Osteocyte (in vitro differentiated cells): ENCODE measurements at regions not wholly inside any gene's neighbourhood (a gene's known extent, or its start where the extent isn't known, plus 50 kb on each side); places are given as distances from the start of the nearest gene placed in this dataset.

ENCODE experiments used
- DNase-seq: peaks from one replicate; pipeline ENCODE4 v3.0.0; 2021; ENCODE audit warnings: mixed read lengths; ENCODE audit not compliant: unreplicated experiment; ENCODE audit errors: extremely low spot score
- H3K27ac Mint-ChIP-seq: one replicate; pipeline ENCODE4 v1.8.0; 2021; ENCODE audit warnings: mild to moderate bottlenecking, mixed read lengths; ENCODE audit not compliant: unreplicated experiment
- H3K27me3 Mint-ChIP-seq: one replicate; pipeline ENCODE4 v1.8.0; 2021; ENCODE audit warnings: mixed read lengths; ENCODE audit not compliant: unreplicated experiment
- H3K36me3 Mint-ChIP-seq: one replicate; pipeline ENCODE4 v1.8.0; 2021; ENCODE audit warnings: mixed read lengths; ENCODE audit not compliant: unreplicated experiment
- H3K4me1 Mint-ChIP-seq: one replicate; pipeline ENCODE4 v1.8.0; 2021; ENCODE audit warnings: mixed read lengths; ENCODE audit not compliant: unreplicated experiment
- H3K4me3 Mint-ChIP-seq: one replicate; pipeline ENCODE4 v1.8.0; 2021; ENCODE audit warnings: mild to moderate bottlenecking, moderate library complexity, mixed read lengths; ENCODE audit not compliant: unreplicated experiment
- H3K9me3 Mint-ChIP-seq: one replicate; pipeline ENCODE4 v1.8.0; 2021; ENCODE audit warnings: mixed read lengths; ENCODE audit not compliant: unreplicated experiment
- TF ChIP-seq, protein P1 (sequence below): fragments of 200-600 bp; sonication (generic); IDR thresholded peaks from 2 replicates; pipeline ENCODE4 v1.5.0; 2021; ENCODE audit warnings: antibody characterized with exemption, mild to moderate bottlenecking, moderate library complexity

DNA sequence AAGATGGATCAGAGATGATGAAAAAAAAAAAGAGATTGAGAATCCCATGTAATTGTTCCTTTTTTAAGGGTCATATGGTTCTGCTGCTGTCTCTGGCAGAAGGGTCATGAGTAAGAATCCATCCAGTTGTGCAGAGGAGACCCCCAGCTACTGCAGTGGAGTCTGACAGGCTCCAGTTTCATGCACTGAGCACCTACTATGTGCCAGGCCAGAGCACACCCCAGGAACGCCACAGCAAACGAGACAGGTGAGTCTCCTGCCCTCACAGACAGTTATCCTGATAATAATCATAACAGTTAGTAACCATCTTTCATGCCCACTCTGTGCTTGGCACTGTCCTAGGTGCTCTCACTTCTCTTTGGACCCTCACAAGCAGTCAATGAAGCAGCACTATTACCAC lies 420.0 kb downstream of the MATN1 start:
- no peaks in the 10 kb centered on the region for H3K9me3 Mint-ChIP-seq
- TF ChIP-seq, protein P1, sequence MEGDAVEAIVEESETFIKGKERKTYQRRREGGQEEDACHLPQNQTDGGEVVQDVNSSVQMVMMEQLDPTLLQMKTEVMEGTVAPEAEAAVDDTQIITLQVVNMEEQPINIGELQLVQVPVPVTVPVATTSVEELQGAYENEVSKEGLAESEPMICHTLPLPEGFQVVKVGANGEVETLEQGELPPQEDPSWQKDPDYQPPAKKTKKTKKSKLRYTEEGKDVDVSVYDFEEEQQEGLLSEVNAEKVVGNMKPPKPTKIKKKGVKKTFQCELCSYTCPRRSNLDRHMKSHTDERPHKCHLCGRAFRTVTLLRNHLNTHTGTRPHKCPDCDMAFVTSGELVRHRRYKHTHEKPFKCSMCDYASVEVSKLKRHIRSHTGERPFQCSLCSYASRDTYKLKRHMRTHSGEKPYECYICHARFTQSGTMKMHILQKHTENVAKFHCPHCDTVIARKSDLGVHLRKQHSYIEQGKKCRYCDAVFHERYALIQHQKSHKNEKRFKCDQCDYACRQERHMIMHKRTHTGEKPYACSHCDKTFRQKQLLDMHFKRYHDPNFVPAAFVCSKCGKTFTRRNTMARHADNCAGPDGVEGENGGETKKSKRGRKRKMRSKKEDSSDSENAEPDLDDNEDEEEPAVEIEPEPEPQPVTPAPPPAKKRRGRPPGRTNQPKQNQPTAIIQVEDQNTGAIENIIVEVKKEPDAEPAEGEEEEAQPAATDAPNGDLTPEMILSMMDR: no peak
- H3K4me3 Mint-ChIP-seq: no peak overlapping the region
- H3K27ac Mint-ChIP-seq: no peak overlapping the region
- DNase-seq: no peak
- no peaks in the 10 kb centered on the region for H3K4me1 Mint-ChIP-seq
- H3K36me3 Mint-ChIP-seq: no peaks in the 10 kb centered on the region
- no peaks in the 10 kb centered on the region for H3K27me3 Mint-ChIP-seq

DNA sequence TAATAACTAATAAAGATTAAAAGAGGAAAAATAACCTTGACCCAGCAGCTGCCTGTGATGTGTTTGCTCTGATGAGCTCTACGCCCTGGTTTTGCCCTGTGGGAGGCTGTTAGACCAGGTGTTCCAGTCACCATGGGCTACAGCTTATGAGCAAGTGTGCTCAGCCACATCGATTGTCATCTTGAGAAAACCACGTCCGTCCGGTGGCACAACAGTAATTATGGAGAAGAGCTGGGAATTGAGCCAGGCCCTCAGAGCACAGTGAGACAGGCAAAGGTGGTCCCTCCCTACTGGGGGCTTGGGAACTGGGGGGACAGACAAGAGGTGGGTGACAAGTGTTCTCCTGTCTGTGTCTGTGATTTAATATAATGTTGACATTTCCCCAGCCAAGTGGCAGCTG lies 420.5 kb downstream of the MATN1 start:
- TF ChIP-seq, protein P1: no peak
- DNase-seq: no peak
- Mint-ChIP-seq H3K27me3 (no peaks in the 10 kb centered on the region), H3K36me3 (no peaks in the 10 kb centered on the region), H3K27ac (no peak overlapping the region), H3K4me3 (no peak overlapping the region), H3K4me1 (no peaks in the 10 kb centered on the region), H3K9me3 (peaks cover under 1% of the 10 kb centered on the region)

DNA sequence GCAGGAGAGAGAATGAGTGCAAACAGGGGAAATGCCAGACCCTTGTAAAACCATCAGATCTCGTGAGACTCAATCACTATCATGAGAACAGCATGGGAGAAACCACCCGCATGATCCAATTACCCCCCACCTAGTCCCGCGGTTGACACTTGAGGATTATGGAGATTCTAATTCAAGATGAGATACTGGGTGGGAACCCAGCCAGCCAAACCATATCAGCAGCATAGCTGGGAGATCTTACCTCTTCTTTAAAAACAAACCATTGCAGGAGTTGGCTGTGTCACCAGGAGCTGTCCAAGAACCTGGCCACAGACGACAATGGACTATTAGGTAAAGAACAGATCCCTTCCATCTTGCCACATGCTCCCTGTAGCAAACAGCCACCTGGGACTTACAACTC lies 422.7 kb downstream of the MATN1 start:
- no peaks in the 10 kb centered on the region for H3K4me1 Mint-ChIP-seq
- no peak overlapping the region for H3K4me3 Mint-ChIP-seq
- no peak overlapping the region for H3K27ac Mint-ChIP-seq
- no peaks in the 10 kb centered on the region for H3K36me3 Mint-ChIP-seq
- peaks cover 4% of the 10 kb centered on the region for H3K9me3 Mint-ChIP-seq
- DNase-seq: no peak
- H3K27me3 Mint-ChIP-seq: no peaks in the 10 kb centered on the region
- TF ChIP-seq, protein P1: no peak

DNA sequence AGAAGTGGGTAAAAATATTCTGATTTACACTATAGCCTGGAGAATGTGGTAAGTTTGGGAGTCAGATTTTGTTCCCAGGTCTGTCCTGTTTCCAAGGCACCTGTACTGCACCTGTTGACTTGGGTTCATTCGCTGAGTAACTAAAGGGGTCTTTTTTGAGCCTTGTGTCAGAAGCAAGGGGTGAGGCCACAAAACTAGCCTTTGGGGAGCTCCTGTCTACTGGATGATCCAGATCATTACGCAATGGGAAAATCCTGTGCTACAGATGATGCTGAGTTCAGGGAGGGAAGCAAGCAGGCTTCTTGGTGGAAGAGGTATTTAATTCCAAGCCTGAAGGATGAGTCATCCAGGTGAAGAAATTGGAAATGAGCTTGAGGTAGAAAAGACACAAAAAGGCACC lies 424.0 kb downstream of the MATN1 start:
- Mint-ChIP-seq H3K4me1 (no peaks in the 10 kb centered on the region), H3K27ac (no peak overlapping the region), H3K36me3 (no peaks in the 10 kb centered on the region), H3K4me3 (no peak overlapping the region), H3K27me3 (no peaks in the 10 kb centered on the region), H3K9me3 (peaks cover 4% of the 10 kb centered on the region)
- TF ChIP-seq, protein P1: no peak
- DNase-seq: no peak

DNA sequence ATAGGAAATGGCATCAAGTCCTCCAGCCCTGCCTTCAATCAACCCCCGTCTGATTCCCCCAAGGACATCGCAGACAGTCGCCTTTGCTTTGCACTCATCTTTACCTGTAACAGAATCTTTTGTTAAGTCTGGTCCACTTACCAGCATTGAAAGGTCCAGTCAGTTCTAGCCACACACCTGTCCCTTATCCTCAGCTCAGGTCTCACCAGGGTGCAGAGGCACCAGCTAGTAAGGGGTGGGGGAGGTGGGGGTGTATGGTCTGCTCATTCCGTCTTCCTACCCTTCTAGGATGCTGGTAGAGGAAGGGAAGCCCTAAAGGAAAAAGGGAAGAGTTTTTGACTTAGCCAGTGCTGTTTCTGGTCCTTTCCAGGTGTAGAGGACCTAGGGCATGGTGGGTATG lies 427.7 kb downstream of the MATN1 start:
- H3K4me3 Mint-ChIP-seq: no peak overlapping the region
- TF ChIP-seq, protein P1: no peak
- no peak for DNase-seq
- H3K36me3 Mint-ChIP-seq: no peaks in the 10 kb centered on the region
- H3K27me3 Mint-ChIP-seq: peaks cover 3% of the 10 kb centered on the region
- H3K9me3 Mint-ChIP-seq: peaks cover 4% of the 10 kb centered on the region
- no peak overlapping the region for H3K27ac Mint-ChIP-seq
- no peaks in the 10 kb centered on the region for H3K4me1 Mint-ChIP-seq
